GM23338 (cell line): ENCODE measurements at regions not wholly inside any gene's neighbourhood (a gene's known extent, or its start where the extent isn't known, plus 50 kb on each side); places are given as distances from the start of the nearest gene placed in this dataset.

Experiments
- ATAC-seq: fragments of 200-7000 bp; cut with Tn5 transposase; 3 replicates; pipeline ENCODE4 v1.9.1; 2020
- DNase-seq: peaks from one replicate; pipeline ENCODE4 v3.0.0-alpha.2; 2015; ENCODE audit warnings: low spot score
- H2AFZ ChIP-seq: fragments of 200-600 bp; sonication (generic); 2 replicates; pipeline ENCODE4 v1.8.0; 2016; ENCODE audit warnings: antibody characterized with exemption, mild to moderate bottlenecking, moderate library complexity
- H3F3A ChIP-seq: fragments of 200-600 bp; sonication (generic); replicated peaks from 2 replicates; pipeline ENCODE4 v1.8.0; 2017; ENCODE audit warnings: antibody characterized with exemption, mixed run types, low read depth
- H3K27ac ChIP-seq: fragments of 200-600 bp; sonication (generic); 2 replicates; pipeline ENCODE4 v1.6.1; 2016; ENCODE audit warnings: low read depth
- H3K27me3 ChIP-seq: fragments of 200-600 bp; sonication (generic); 2 replicates; pipeline ENCODE4 v1.8.0; 2016; ENCODE audit warnings: mild to moderate bottlenecking, mixed run types, moderate library complexity; ENCODE audit not compliant: insufficient read depth
- H3K36me3 ChIP-seq: fragments of 200-600 bp; sonication (generic); 2 replicates; pipeline ENCODE4 v1.8.0; 2016; ENCODE audit warnings: mild to moderate bottlenecking; ENCODE audit not compliant: insufficient read depth
- H3K4me1 ChIP-seq: fragments of 200-600 bp; sonication (generic); 2 replicates; pipeline ENCODE4 v1.8.0; 2016; ENCODE audit warnings: mild to moderate bottlenecking, moderate library complexity; ENCODE audit not compliant: insufficient read depth
- H3K4me2 ChIP-seq: fragments of 200-600 bp; sonication (generic); 2 replicates; pipeline ENCODE4 v1.7.1; 2017; ENCODE audit warnings: mixed run types
- H3K4me3 ChIP-seq: fragments of 200-600 bp; sonication (generic); 2 replicates; pipeline ENCODE4 v1.6.1; 2016; ENCODE audit warnings: mixed run types
- H3K79me2 ChIP-seq: fragments of 200-600 bp; sonication (generic); replicated peaks from 2 replicates; pipeline ENCODE4 v1.8.0; 2017; ENCODE audit warnings: mild to moderate bottlenecking; ENCODE audit not compliant: insufficient read depth
- H3K9me2 ChIP-seq: fragments of 200-600 bp; sonication (generic); 2 replicates; pipeline ENCODE4 v1.8.0; 2017; ENCODE audit not compliant: insufficient read depth
- H4K20me1 ChIP-seq: fragments of 200-600 bp; sonication (generic); replicated peaks from 2 replicates; pipeline ENCODE4 v1.8.0; 2017; ENCODE audit warnings: mild to moderate bottlenecking; ENCODE audit not compliant: insufficient read depth
- H3K27ac Mint-ChIP-seq: 2 replicates; pipeline ENCODE4 v1.8.0; 2020; ENCODE audit warnings: inconsistent platforms, mild to moderate bottlenecking, moderate library complexity, mixed read lengths
- H3K27me3 Mint-ChIP-seq: 3 replicates; pipeline ENCODE4 v1.8.0; 2022; ENCODE audit warnings: low read depth, mild to moderate bottlenecking, moderate library complexity, mixed read lengths, inconsistent platforms; ENCODE audit not compliant: insufficient read depth, poor library complexity
- H3K36me3 Mint-ChIP-seq: 3 replicates; pipeline ENCODE4 v1.8.0; 2021; ENCODE audit warnings: low read depth, mild to moderate bottlenecking, inconsistent platforms, moderate library complexity, mixed read lengths
- H3K4me1 Mint-ChIP-seq: 3 replicates; pipeline ENCODE4 v1.8.0; 2020; ENCODE audit warnings: mild to moderate bottlenecking, inconsistent platforms, mixed read lengths
- H3K4me3 Mint-ChIP-seq: 3 replicates; pipeline ENCODE4 v1.8.0; 2021; ENCODE audit warnings: moderate library complexity, mild to moderate bottlenecking, inconsistent platforms, mixed read lengths
- H3K9me3 Mint-ChIP-seq: 3 replicates; pipeline ENCODE4 v1.8.0; 2020; ENCODE audit warnings: moderate library complexity, mild to moderate bottlenecking, inconsistent platforms, mixed read lengths
- CREB1 ChIP-seq: fragments of 250-450 bp; sonication (Bioruptor Pico); IDR thresholded peaks from 2 replicates; pipeline ENCODE4 v1.5.0; 2020; ENCODE audit warnings: low read depth, mild to moderate bottlenecking, moderate library complexity
- EZH2 ChIP-seq: fragments of 200-600 bp; sonication (generic); IDR thresholded peaks from one replicate; pipeline ENCODE4 v1.8.0; 2017; ENCODE audit warnings: antibody characterized with exemption, mild to moderate bottlenecking, low read depth; ENCODE audit not compliant: unreplicated experiment
- EZH2phosphoT487 ChIP-seq: fragments of 200-600 bp; sonication (generic); IDR thresholded peaks from one replicate; pipeline ENCODE4 v1.8.1; 2018; ENCODE audit warnings: antibody characterized with exemption; ENCODE audit not compliant: unreplicated experiment
- JUNB ChIP-seq: IDR thresholded peaks from one replicate; pipeline ENCODE4 v1.6.1; 2016; ENCODE audit warnings: antibody characterized with exemption; ENCODE audit not compliant: unreplicated experiment
- NANOG ChIP-seq: IDR thresholded peaks from 2 replicates; pipeline ENCODE4 v1.6.1; 2016; ENCODE audit warnings: antibody characterized with exemption, borderline replicate concordance
- POLR2AphosphoS5 ChIP-seq: IDR thresholded peaks from 2 replicates; pipeline ENCODE4 v1.6.1; 2016; ENCODE audit warnings: antibody characterized with exemption, low read depth
- STAT1 ChIP-seq: IDR thresholded peaks from one replicate; pipeline ENCODE4 v1.6.1; 2016; ENCODE audit warnings: antibody characterized with exemption; ENCODE audit not compliant: unreplicated experiment
- ZNF114 ChIP-seq: fragments of 250-450 bp; sonication (Bioruptor Pico); IDR thresholded peaks from 2 replicates; pipeline ENCODE4 v1.5.0; 2020; ENCODE audit warnings: mild to moderate bottlenecking, moderate library complexity
- ZNF331 ChIP-seq: fragments of 250-450 bp; sonication (Bioruptor Pico); IDR thresholded peaks from 2 replicates; pipeline ENCODE4 v1.5.0; 2020; ENCODE audit warnings: low read depth, mild to moderate bottlenecking, moderate library complexity
- TF ChIP-seq, protein P1 (sequence below): fragments of 250-450 bp; sonication (Bioruptor Pico); IDR thresholded peaks from 2 replicates; pipeline ENCODE4 v1.5.0; 2020; ENCODE audit warnings: mild to moderate bottlenecking, moderate library complexity
- TF ChIP-seq, protein P2 (sequence below), 2 experiments: fragments of 200-600 bp in 1 of 2; sonication (generic) in 1 of 2; conservative IDR thresholded peaks; 2 replicates each; pipeline versions ENCODE4 v1.5.1 to v1.6.1; 2016 to 2017; ENCODE audit warnings: antibody characterized with exemption in 2 of 2, low read depth in 2 of 2, mild to moderate bottlenecking in 2 of 2, moderate library complexity in 1 of 2
- TF ChIP-seq, protein P3 (sequence below): IDR thresholded peaks from 2 replicates; pipeline ENCODE4 v1.6.1; 2016; ENCODE audit warnings: antibody characterized with exemption

DNA sequence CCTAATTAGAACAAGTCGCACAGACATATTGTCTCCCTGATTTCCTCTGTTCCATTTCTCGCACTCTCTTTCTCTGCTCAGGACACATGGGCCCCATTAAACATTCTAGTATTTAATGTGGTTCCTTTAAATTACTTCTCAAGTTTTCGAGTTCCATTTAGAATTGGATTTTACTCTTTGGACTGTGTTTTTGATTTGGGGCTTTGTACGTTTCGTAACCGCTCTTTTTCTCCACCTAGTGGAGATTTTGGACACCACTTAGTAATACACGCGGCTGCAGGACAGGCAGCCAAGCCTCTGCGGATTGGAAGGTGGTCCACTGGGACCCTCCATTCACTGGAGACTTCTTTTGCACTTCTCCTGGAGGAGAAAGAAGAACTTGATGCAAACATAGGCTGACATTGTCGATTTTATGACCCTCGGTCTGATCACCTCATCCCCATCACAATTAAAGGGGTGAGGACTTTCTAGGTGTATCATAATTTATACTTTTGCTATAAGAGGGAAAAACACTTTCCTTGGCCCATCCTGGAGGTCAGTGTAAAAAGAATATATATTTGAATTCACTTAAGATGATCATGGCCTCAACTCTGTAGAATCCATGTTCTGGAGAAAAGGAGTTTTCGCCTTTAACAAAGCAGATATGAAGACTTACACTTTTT, 85.7 kb downstream of the NOG start (continued):
- TF ChIP-seq EZH2: no peak
- no peak for TF ChIP-seq ZNF114 (CRISPR knock-in tag)

DNA sequence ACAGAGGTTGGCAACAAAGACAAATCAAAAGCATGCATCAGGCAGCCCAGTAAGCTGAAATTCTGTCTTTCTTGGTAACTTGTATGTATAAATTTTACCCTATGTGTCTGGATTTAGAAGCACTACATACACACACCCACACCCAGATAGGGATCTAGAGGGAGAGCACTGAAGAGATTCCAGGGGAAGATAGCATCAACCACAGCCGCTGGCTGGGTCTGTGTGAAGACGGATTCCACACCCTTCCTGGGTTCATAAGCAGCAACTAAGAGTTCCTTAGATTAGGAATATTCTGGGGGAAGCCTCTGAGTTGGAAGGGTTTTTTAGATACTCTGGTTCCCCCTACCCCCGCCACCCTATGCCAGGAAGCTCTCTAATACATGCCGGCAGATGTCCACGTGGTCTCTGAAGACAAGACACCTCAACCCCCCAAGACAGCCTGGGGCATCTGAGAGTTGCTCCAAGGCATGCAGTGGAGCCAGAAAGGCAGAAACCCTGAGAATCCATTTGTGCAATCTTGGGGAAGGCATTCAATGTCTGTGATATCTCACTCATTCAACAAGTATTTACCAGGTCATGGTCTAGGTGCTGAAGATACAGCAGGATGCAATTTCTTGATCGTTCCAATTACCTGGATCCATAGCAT, 86.4 kb downstream of the NOG start:
- DNase-seq (no peak), ATAC-seq (no peak)
- H3K4me1 ChIP-seq: no peaks in the 10 kb centered on the region
- no peaks in the 10 kb centered on the region; the same call in 2 of the 3 replicates for H3K9me3 Mint-ChIP-seq
- H3K27me3 Mint-ChIP-seq: peaks cover 14% of the 10 kb centered on the region
- no peak overlapping the region for H3K4me3 ChIP-seq
- H3K4me2 ChIP-seq: no peak overlapping the region
- H3K4me3 Mint-ChIP-seq: no peak overlapping the region
- no peaks in the 10 kb centered on the region for H3K36me3 ChIP-seq
- H3K36me3 Mint-ChIP-seq: no peaks in the 10 kb centered on the region; the same call in 2 of the 3 replicates
- H3K79me2 ChIP-seq: no peaks in the 10 kb centered on the region
- no peaks in the 10 kb centered on the region for H3F3A ChIP-seq
- peaks cover 7% of the 10 kb centered on the region; the same call in 1 of the 2 replicates for H3K9me2 ChIP-seq
- no peak overlapping the region for H3K27ac ChIP-seq
- peaks cover 57% of the 10 kb centered on the region for H3K27me3 ChIP-seq
- H3K4me1 Mint-ChIP-seq: peaks cover 6% of the 10 kb centered on the region; the same call in 2 of the 3 replicates
- no peak overlapping the region; the same call in 1 of the 2 replicates for H2AFZ ChIP-seq
- no peaks in the 10 kb centered on the region for H4K20me1 ChIP-seq
- H3K27ac Mint-ChIP-seq: no peak overlapping the region
- TF ChIP-seq ZNF331 (CRISPR knock-in tag) (no peak), POLR2AphosphoS5 (no peak), CREB1 (CRISPR knock-in tag) (no peak), JUNB (no peak), STAT1 (no peak), ZNF114 (CRISPR knock-in tag) (no peak), EZH2phosphoT487 (no peak), EZH2 (no peak), NANOG (no peak)
- TF ChIP-seq, protein P1, sequence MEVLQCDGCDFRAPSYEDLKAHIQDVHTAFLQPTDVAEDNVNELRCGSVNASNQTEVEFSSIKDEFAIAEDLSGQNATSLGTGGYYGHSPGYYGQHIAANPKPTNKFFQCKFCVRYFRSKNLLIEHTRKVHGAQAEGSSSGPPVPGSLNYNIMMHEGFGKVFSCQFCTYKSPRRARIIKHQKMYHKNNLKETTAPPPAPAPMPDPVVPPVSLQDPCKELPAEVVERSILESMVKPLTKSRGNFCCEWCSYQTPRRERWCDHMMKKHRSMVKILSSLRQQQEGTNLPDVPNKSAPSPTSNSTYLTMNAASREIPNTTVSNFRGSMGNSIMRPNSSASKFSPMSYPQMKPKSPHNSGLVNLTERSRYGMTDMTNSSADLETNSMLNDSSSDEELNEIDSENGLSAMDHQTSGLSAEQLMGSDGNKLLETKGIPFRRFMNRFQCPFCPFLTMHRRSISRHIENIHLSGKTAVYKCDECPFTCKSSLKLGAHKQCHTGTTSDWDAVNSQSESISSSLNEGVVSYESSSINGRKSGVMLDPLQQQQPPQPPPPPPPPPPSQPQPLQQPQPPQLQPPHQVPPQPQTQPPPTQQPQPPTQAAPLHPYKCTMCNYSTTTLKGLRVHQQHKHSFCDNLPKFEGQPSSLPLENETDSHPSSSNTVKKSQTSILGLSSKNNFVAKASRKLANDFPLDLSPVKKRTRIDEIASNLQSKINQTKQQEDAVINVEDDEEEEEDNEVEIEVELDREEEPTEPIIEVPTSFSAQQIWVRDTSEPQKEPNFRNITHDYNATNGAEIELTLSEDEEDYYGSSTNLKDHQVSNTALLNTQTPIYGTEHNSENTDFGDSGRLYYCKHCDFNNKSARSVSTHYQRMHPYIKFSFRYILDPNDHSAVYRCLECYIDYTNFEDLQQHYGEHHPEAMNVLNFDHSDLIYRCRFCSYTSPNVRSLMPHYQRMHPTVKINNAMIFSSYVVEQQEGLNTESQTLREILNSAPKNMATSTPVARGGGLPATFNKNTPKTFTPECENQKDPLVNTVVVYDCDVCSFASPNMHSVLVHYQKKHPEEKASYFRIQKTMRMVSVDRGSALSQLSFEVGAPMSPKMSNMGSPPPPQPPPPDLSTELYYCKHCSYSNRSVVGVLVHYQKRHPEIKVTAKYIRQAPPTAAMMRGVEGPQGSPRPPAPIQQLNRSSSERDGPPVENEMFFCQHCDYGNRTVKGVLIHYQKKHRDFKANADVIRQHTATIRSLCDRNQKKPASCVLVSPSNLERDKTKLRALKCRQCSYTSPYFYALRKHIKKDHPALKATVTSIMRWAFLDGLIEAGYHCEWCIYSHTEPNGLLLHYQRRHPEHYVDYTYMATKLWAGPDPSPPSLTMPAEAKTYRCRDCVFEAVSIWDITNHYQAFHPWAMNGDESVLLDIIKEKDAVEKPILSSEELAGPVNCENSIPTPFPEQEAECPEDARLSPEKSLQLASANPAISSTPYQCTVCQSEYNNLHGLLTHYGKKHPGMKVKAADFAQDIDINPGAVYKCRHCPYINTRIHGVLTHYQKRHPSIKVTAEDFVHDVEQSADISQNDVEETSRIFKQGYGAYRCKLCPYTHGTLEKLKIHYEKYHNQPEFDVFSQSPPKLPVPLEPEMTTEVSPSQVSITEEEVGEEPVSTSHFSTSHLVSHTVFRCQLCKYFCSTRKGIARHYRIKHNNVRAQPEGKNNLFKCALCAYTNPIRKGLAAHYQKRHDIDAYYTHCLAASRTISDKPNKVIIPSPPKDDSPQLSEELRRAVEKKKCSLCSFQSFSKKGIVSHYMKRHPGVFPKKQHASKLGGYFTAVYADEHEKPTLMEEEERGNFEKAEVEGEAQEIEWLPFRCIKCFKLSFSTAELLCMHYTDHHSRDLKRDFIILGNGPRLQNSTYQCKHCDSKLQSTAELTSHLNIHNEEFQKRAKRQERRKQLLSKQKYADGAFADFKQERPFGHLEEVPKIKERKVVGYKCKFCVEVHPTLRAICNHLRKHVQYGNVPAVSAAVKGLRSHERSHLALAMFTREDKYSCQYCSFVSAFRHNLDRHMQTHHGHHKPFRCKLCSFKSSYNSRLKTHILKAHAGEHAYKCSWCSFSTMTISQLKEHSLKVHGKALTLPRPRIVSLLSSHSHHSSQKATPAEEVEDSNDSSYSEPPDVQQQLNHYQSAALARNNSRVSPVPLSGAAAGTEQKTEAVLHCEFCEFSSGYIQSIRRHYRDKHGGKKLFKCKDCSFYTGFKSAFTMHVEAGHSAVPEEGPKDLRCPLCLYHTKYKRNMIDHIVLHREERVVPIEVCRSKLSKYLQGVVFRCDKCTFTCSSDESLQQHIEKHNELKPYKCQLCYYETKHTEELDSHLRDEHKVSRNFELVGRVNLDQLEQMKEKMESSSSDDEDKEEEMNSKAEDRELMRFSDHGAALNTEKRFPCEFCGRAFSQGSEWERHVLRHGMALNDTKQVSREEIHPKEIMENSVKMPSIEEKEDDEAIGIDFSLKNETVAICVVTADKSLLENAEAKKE (CRISPR knock-in tag): no peak
- TF ChIP-seq, protein P2, sequence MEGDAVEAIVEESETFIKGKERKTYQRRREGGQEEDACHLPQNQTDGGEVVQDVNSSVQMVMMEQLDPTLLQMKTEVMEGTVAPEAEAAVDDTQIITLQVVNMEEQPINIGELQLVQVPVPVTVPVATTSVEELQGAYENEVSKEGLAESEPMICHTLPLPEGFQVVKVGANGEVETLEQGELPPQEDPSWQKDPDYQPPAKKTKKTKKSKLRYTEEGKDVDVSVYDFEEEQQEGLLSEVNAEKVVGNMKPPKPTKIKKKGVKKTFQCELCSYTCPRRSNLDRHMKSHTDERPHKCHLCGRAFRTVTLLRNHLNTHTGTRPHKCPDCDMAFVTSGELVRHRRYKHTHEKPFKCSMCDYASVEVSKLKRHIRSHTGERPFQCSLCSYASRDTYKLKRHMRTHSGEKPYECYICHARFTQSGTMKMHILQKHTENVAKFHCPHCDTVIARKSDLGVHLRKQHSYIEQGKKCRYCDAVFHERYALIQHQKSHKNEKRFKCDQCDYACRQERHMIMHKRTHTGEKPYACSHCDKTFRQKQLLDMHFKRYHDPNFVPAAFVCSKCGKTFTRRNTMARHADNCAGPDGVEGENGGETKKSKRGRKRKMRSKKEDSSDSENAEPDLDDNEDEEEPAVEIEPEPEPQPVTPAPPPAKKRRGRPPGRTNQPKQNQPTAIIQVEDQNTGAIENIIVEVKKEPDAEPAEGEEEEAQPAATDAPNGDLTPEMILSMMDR (conservative IDR thresholded peaks at IDR 0.05; ENCODE audit: low read depth in 2 of 2): no peak
- TF ChIP-seq, protein P3, sequence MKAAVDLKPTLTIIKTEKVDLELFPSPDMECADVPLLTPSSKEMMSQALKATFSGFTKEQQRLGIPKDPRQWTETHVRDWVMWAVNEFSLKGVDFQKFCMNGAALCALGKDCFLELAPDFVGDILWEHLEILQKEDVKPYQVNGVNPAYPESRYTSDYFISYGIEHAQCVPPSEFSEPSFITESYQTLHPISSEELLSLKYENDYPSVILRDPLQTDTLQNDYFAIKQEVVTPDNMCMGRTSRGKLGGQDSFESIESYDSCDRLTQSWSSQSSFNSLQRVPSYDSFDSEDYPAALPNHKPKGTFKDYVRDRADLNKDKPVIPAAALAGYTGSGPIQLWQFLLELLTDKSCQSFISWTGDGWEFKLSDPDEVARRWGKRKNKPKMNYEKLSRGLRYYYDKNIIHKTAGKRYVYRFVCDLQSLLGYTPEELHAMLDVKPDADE: no peak
